Neural progenitor cell (in vitro differentiated cells): ENCODE measurements at regions not wholly inside any gene's neighbourhood (a gene's known extent, or its start where the extent isn't known, plus 50 kb on each side); places are given as distances from the start of the nearest gene placed in this dataset.

Experiments
- DNase-seq: peaks from one replicate; pipeline ENCODE4 v3.0.0-alpha.2; 2016; ENCODE audit warnings: low spot score
- H2AFZ ChIP-seq: fragments of 200-600 bp; sonication (generic); replicated peaks from 2 replicates; pipeline ENCODE4 v1.6.1; 2016; ENCODE audit warnings: antibody characterized with exemption
- H3F3A ChIP-seq: fragments of 200-600 bp; sonication (generic); 2 replicates; pipeline ENCODE4 v1.6.1; 2016; ENCODE audit warnings: antibody characterized with exemption, low read depth
- H3K27ac ChIP-seq: fragments of 200-600 bp; sonication (generic); 2 replicates; pipeline ENCODE4 v1.5.1; 2016; ENCODE audit warnings: mild to moderate bottlenecking
- H3K27me3 ChIP-seq: fragments of 200-600 bp; sonication (generic); 2 replicates; pipeline ENCODE4 v1.6.1; 2016; ENCODE audit warnings: mild to moderate bottlenecking, moderate library complexity
- H3K36me3 ChIP-seq: fragments of 200-600 bp; sonication (generic); 2 replicates; pipeline ENCODE4 v1.5.1; 2016
- H3K4me1 ChIP-seq: fragments of 200-600 bp; sonication (generic); 2 replicates; pipeline ENCODE4 v1.6.1; 2016; ENCODE audit warnings: mixed run types
- H3K4me2 ChIP-seq: fragments of 200-600 bp; sonication (generic); 2 replicates; pipeline ENCODE4 v1.6.1; 2016
- H3K4me3 ChIP-seq: fragments of 200-600 bp; sonication (generic); 2 replicates; pipeline ENCODE4 v1.5.1; 2016
- H3K79me2 ChIP-seq: fragments of 200-600 bp; sonication (generic); 2 replicates; pipeline ENCODE4 v1.6.1; 2016; ENCODE audit warnings: low read depth
- H3K9ac ChIP-seq: fragments of 200-600 bp; sonication (generic); 2 replicates; pipeline ENCODE4 v1.6.1; 2016
- H3K9me3 ChIP-seq: fragments of 200-600 bp; sonication (generic); 2 replicates; pipeline ENCODE4 v1.5.1; 2016; ENCODE audit warnings: low read depth
- H4K20me1 ChIP-seq: fragments of 200-600 bp; sonication (generic); 2 replicates; pipeline ENCODE4 v1.6.1; 2016; ENCODE audit warnings: low read depth
- H3K27ac Mint-ChIP-seq: 3 replicates; pipeline ENCODE4 v1.8.0; 2021; ENCODE audit warnings: mixed read lengths
- H3K27me3 Mint-ChIP-seq: 2 replicates; pipeline ENCODE4 v1.8.0; 2022; ENCODE audit warnings: low read depth, mild to moderate bottlenecking, inconsistent platforms, moderate library complexity, mixed read lengths; ENCODE audit not compliant: insufficient read depth
- H3K36me3 Mint-ChIP-seq: 3 replicates; pipeline ENCODE4 v1.8.0; 2021; ENCODE audit warnings: mixed read lengths
- H3K4me1 Mint-ChIP-seq: 3 replicates; pipeline ENCODE4 v1.8.0; 2021; ENCODE audit warnings: mixed read lengths
- H3K4me3 Mint-ChIP-seq: 3 replicates; pipeline ENCODE4 v1.8.0; 2021; ENCODE audit warnings: mild to moderate bottlenecking, moderate library complexity, mixed read lengths
- H3K9me3 Mint-ChIP-seq: 3 replicates; pipeline ENCODE4 v1.8.0; 2020; ENCODE audit warnings: mixed read lengths
- CTCF ChIP-seq: fragments of 200-600 bp; sonication (generic); IDR thresholded peaks from 2 replicates; pipeline ENCODE4 v1.5.1; 2017; ENCODE audit warnings: antibody characterized with exemption, mild to moderate bottlenecking
- EZH2 ChIP-seq: fragments of 200-600 bp; sonication (generic); IDR thresholded peaks from 2 replicates; pipeline ENCODE4 v1.6.1; 2017; ENCODE audit warnings: antibody characterized with exemption, mild to moderate bottlenecking, moderate library complexity
- EZH2phosphoT487 ChIP-seq: fragments of 200-600 bp; sonication (generic); IDR thresholded peaks from 2 replicates; pipeline ENCODE4 v1.6.1; 2017; ENCODE audit warnings: antibody characterized with exemption

GRCh38 chr7:136067277-136067676, 90.1 kb upstream of the MTPN start:
- H3K4me1 Mint-ChIP-seq = peaks cover 13% of the 10 kb centered on the region
- Histone ChIP-seq H3K79me2 (no peaks in the 10 kb centered on the region), H3K9me3 (no peaks in the 10 kb centered on the region), H3K27ac (no peak overlapping the region), H3K9ac (no peak overlapping the region), H3K4me2 (no peak overlapping the region), H3K27me3 (no peaks in the 10 kb centered on the region), H4K20me1 (no peaks in the 10 kb centered on the region), H2AFZ (no peak overlapping the region), H3K4me1 (peaks cover 14% of the 10 kb centered on the region), H3F3A (no peaks in the 10 kb centered on the region), H3K4me3 (no peak overlapping the region), H3K36me3 (no peaks in the 10 kb centered on the region)
- DNase-seq = no peak
- no peak overlapping the region for H3K4me3 Mint-ChIP-seq
- H3K9me3 Mint-ChIP-seq = no peaks in the 10 kb centered on the region
- no peak overlapping the region for H3K27ac Mint-ChIP-seq
- no peaks in the 10 kb centered on the region for H3K36me3 Mint-ChIP-seq
- H3K27me3 Mint-ChIP-seq = no peaks in the 10 kb centered on the region
- no peak for TF ChIP-seq CTCF
- no peak for TF ChIP-seq EZH2phosphoT487
- TF ChIP-seq EZH2 = no peak

GRCh38 chr7:136066304-136067143, 89.4 kb upstream of the MTPN start:
- TF ChIP-seq EZH2phosphoT487 = no peak
- TF ChIP-seq CTCF = no peak
- no peak for TF ChIP-seq EZH2
- H3K4me1 Mint-ChIP-seq = peaks cover 13% of the 10 kb centered on the region
- no peak overlapping the region for H3K27ac Mint-ChIP-seq
- H3K4me3 Mint-ChIP-seq = no peak overlapping the region
- Histone ChIP-seq H3K27ac (no peak overlapping the region), H3K27me3 (no peaks in the 10 kb centered on the region), H4K20me1 (no peaks in the 10 kb centered on the region), H3K4me2 (no peak overlapping the region), H3K36me3 (no peaks in the 10 kb centered on the region), H3K9ac (no peak overlapping the region), H2AFZ (no peak overlapping the region), H3K9me3 (no peaks in the 10 kb centered on the region), H3F3A (no peaks in the 10 kb centered on the region), H3K79me2 (no peaks in the 10 kb centered on the region), H3K4me1 (peaks cover 14% of the 10 kb centered on the region), H3K4me3 (no peak overlapping the region)
- no peaks in the 10 kb centered on the region for H3K36me3 Mint-ChIP-seq
- H3K27me3 Mint-ChIP-seq = no peaks in the 10 kb centered on the region
- no peaks in the 10 kb centered on the region for H3K9me3 Mint-ChIP-seq
- DNase-seq = no peak

- H3K27ac ChIP-seq = no peak overlapping the region
- Mint-ChIP-seq H3K27ac (no peak overlapping the region), H3K27me3 (no peaks in the 10 kb centered on the region), H3K9me3 (no peaks in the 10 kb centered on the region), H3K4me3 (no peak overlapping the region), H3K4me1 (peaks cover 13% of the 10 kb centered on the region), H3K36me3 (no peaks in the 10 kb centered on the region)
- no peaks in the 10 kb centered on the region for H4K20me1 ChIP-seq
- H3K4me1 ChIP-seq = peaks cover 10% of the 10 kb centered on the region
- H3K9ac ChIP-seq = no peak overlapping the region
- H2AFZ ChIP-seq = no peak overlapping the region
- H3K4me2 ChIP-seq = no peak overlapping the region
- H3K4me3 ChIP-seq = no peak overlapping the region
- no peaks in the 10 kb centered on the region for H3K36me3 ChIP-seq
- no peaks in the 10 kb centered on the region for H3K79me2 ChIP-seq
- no peaks in the 10 kb centered on the region for H3K9me3 ChIP-seq
- no peak for TF ChIP-seq EZH2phosphoT487
- TF ChIP-seq EZH2 = no peak
- TF ChIP-seq CTCF = no peak
- no peak for DNase-seq
- H3F3A ChIP-seq = no peaks in the 10 kb centered on the region
- H3K27me3 ChIP-seq = no peaks in the 10 kb centered on the region
Measured at GRCh38 chr7:136064627-136065237, 87.6 kb upstream of the MTPN start.
